Stimulated activated CD4-positive, alpha-beta T cell treated with anti-CD3 and anti-CD28 coated beads, Interleukin-15, amount 100 ng/mL, for 24 hours (primary cell): ENCODE measurements at regions not wholly inside any gene's neighbourhood (a gene's known extent, or its start where the extent isn't known, plus 50 kb on each side); places are given as distances from the start of the nearest gene placed in this dataset.

Source experiments
- DNase-seq: peaks from one replicate; pipeline ENCODE4 v3.0.0-alpha.2; 2020

DNA sequence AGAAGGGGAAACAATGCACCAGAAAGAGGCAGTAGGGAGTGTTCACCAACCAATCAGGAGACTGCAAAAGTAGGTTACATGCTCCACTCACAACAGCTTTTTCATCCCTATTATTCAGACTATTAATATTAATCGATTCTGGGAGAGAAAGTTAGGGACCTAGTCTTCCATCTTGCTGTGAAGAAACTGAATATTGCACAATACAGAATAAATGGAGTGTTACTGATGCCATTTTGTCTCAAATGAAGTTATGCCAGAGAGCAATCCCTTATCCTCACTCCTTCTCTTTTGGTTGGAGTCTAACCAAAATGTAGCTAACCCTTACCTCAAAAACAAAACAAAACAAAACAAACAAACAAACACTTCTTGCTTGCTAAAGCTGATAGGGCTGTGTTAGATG lies 1120.9 kb upstream of the GYPC start:
- DNase-seq = no peak

DNA sequence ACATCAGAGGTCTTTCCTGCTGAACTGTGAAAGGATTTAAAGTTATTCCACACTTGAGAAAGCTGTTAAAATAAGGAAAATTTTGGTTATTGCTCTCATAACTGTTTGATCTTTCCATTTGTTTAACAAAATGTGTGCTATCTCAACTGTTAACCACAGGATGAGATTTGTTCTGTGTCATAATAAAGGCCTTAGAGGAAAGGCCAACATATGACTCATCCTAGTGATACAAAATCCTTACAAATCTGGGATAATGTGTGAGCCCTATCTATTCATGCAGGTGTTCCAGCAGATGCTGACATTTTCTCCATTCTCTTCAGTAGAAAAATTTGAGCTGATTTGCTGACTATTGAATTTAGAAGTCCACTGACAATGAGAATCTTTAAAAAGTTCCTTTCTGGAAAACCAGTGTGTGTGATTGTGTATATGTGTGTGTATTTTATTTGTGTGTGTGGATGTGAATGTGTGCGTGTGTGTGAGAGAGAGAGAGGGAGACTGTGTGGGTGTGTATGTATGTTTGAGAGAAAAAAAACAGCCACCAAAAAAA lies 1111.9 kb upstream of the GYPC start:
- DNase-seq = no peak

DNA sequence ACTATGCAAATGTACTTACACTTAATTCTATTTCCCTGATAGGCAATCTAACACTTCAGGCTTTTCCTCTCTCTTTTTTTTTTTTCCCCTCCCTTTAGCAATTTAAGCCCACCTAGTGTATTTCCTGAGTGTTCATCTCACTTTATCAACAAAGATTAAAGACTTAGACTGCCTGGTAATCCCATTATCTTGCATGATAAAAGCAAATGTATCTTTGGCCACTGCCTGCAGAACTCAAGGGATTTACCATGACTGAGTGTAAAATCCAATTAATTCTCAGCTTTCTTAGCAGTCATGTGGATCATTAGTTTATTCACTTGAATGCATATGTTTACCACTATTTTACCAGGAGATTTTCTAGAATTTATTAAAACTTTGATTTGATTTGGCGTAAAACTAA lies 1102.2 kb upstream of the GYPC start:
- no peak for DNase-seq

DNA sequence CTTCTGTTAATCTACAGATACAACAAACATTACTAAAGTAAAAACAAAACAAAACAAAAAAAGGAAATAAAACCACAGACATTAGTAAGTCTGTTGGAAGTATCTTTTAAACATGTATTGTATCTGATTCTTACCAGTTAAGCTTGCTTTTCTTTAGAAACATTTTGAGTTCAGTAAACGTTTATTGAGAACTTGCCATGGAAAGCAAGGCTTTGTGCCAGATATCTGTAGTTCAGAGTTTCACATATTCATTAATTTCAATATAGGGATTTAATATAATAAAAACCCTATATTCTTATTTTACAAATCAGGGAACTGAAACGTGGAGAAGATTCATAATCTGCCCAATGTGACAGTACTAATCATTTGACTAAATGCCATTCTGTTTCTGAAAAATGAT lies 1101.0 kb upstream of the GYPC start:
- DNase-seq = no peak

DNA sequence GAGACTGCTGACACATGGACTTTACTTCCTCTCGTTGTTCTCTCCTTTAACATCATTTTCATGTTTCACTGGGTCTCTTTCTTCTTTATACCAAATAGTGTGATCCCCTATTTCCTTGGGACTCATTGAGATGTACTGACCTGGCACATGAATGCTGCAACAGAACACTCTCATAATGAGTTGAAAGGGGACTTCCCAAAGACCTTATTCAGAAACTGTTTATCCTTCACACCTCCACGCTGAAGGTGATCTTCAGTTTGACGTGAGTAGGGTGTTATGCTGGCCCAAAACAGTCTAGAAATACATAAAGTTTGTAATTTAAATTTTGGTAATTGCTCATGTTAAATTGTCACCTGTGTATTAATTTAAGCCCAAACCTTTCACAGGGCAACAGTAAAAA lies 1096.8 kb upstream of the GYPC start:
- DNase-seq = no peak

DNA sequence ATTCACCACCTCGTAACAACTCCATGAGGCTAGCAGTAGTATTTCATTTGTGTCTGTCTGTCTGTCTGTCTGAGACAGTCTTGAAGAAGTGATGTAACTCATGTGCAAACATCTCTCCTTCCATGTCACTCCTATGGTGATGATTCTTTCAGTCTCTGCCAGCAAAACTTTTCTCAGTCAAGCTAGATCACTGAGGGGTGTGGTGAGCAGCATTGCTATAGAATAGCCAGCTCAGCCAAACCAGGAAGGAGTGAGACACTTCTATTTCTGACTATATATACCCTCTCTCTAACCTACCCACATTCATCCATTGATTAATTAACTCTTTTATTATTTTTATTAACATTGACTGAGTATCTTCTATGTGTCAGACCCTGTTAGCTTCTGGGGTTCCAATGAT lies 1095.1 kb upstream of the GYPC start:
- DNase-seq = no peak

DNA sequence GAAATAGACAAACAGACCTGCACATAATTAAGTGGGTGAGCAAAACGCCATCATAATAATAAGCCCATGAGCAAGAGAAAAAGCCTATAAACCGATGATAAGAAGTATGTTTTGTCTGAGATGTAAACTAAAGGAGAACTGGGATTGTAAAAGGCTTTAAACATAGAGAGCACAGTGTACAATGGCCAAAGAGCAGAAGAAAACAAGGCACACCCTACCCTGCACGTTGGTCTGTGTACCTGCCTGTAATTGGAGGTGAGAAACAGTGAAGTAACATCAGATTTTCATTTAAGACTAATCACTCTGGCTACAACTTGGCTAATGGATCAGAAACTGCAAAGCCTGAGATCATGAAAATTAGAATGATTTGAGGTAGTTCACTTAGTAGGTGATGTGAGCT lies 1094.7 kb upstream of the GYPC start:
- DNase-seq = no peak

DNA sequence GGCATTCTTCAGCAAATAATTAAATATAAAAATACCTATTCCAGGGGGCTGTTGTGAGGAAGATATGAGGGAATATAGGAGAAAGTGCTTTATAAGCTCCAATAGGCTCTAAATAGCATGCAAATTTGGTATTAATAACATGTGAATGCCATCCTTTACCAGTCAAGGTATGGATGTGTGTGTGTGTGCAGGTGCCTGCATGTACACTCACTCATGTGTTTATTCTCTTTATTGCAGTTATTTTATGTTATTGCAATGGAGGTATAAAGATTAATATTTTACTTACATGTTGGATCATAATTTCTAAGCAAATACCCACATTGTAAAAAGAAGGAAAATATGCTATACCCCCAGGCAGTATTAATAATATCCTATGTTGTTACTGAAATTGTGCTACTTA lies 1093.0 kb upstream of the GYPC start:
- DNase-seq = no peak

DNA sequence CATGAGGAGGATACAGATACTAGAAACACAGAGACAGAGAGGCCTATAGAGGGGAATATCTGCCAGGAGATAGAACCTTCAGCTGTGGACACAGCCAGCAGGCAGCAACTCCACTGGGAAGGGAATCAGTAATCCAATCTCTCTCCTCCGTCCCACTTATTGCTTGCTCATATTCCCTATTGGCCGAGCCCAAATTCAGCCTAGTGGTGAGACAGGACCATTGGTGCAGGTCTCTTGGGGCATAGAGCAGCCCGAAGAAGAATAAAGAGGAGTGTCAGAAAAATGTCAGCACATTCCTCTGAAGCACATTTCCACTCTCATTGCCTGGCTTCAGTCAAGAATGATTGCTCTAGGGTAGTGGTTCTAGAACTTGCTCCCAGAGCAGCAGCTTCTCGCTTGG lies 1091.5 kb upstream of the GYPC start:
- DNase-seq = no peak

DNA sequence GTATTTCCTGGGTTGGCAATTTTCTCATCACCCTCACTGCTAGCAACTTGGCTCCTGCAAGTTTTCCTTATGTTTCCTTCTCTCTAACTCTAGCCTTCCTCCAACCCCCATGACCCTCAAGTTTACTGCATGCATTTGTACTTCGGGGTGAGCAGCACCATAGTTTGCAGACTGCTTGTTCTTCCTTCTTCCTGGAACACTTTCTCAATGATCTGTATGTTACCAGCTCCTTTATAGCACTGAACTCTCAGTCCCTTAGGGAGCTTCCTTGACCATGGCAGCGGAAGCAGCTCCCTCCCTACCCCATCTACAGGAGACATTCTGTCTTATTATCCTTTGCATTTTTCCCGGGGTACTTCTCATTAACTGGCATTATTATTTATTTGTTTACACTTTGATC lies 1089.5 kb upstream of the GYPC start:
- no peak for DNase-seq

DNA sequence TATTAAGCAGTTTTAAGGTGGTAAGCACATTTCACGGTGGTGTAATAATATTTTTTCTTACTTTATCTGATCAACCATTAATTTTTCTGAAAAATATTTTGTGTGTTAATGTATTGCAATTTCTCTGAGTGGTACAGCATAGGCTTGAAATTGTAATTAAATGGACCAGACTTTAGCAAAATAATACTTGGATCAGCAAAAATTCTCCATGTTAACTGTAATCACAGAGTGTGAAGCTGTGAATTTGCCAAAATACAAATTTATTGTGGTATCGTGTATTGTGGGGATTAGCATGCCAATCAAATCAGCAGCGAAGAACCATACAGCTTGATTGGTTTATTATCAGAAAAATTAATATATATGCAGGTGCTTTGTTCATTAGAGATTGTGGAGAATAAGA lies 1088.9 kb upstream of the GYPC start:
- no peak for DNase-seq

DNA sequence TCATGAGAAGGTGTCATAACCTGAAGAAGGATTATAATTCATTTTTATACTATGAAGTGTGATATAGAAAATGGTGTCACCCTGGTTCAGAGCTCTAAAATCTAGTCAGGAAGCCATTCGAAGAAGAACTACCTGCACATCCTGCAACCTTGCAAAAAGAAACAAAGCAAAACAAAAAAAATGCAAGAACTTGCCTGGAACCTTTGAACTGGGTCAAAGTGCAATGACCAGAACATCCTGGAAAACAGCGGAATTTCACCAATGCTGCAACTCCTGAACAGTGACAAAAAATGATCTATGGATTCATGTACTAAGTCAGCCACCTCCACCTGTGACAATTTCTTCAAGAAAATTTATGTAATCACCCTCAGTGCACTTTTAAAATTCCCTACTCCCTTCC lies 1083.3 kb upstream of the GYPC start:
- no peak for DNase-seq

DNA sequence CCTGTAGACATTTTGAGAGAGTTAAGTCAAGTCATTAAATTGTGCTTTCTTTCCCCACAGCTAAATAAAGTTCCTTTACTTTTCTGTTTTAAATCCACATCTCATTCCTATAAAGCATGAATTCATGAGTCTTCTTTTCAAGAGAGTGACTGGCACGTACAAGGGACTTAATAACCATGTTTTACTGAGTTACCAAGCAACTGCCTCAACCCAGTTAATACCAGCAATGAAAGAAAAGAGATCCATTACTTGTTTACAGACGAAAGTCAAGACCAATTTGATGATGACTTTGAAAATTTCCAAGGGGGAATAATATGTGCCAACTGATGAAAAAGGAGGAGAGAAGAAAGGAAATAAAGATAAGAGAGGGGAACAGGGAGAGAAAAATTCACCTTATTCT lies 1082.5 kb upstream of the GYPC start:
- DNase-seq = no peak

DNA sequence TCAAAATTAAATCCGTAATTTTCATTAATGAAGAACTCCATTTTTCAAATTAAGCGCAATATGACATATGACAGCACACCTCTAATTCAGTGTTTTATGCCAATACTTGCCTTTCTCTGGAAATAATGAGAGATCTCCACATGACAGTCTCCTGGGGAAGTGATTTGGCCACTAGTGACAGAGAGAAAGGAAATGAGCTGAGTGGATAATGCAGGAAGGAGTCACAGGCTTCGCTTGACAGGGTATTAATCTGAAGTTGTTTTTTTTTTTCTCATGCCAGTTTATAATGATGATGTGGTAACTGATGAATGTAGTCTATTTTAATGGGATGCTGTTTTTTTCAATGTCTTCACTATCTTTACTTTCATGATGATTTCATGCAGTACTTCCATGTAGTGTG lies 1079.4 kb upstream of the GYPC start:
- no peak for DNase-seq

DNA sequence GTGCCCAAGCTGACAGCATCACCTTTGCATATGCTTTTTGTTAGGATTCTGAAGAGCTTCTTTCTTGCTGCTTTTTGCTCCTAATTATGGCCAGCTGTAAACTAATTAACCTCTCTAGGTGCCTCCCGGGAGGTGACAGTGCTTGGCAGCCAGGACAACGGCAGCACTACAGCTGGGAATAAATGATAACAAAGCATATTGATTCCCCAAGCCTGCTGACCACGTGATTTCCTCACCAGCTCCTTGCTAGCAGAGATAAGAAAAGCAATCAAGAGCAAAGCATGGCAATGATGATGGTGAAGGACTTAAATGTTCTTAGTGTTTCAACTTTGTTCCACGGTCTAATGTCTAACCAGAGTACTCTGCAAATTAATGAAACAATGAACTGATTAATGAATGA lies 1074.4 kb upstream of the GYPC start:
- no peak for DNase-seq

DNA sequence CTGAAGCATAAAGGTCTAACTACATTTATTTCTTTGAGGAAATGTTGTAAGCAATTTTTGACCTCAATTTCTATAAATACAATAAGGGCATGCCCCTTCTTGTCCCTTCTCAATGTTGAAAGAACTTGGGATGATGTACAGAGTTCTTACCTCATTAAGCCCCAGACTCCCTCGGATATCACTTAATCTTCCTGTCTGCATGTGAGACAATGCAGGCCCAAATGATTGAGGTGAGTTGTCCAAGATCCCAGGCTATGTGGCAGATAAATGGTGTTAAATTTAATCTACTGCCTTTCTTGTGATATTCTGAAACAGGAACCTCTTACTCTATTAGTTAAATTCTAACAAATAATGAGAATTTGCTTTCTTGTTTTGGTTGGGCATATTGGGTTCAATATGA lies 1073.4 kb upstream of the GYPC start:
- DNase-seq = no peak

DNA sequence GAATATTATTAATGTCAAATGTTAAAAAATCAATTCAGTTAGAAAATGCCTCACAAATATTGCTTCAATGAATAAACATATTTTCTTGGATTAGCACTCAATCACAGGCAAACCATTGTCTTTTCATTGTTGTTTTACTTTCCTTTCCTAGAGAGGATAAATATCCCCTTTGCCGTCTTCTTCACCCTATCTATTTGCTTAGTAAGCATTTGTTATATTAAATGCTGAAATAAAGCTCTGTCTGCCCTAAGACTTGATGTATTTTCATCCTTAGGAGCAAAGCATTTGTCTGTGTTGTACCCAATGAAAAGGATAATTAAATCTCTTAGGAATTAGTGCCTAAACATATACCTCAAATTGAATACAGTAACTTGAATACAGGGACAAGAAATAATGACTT lies 1071.2 kb upstream of the GYPC start:
- DNase-seq = no peak

DNA sequence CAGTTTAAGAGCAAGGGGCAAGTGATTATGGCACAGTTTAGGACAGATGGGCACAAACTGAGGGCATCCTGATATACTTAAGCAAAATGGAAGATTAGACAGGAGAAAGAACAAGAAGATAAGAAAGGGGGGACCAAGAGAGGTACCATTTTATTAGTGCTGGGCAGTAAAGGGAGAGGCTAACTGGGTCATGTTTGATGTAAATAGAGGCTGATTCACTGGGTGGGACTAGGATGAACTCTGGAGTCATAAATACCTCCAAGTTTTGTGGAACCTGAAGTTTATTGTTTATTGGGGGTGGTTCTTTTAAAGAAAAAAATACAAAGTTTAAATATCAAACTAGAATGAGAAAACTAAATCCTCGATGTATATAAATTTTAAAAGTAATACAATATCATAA lies 1067.2 kb upstream of the GYPC start:
- no peak for DNase-seq

DNA sequence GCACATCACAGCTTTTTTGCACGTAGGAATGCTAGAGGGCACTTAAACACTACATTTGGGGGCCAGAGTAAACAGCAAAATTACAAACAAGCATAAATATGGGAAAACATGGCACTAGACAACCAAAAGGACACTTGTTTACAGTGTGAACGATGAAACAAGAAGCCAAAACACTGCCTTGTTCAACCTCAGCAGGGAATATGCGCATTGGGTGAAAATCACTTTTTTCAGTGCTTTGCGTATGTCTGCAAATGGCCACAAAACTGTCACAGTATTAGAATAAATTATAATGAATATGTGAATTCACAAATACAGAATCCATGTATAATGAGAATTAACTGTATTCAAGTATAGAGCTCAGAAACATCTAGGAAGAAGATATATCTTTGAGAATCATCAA lies 1064.0 kb upstream of the GYPC start:
- DNase-seq = no peak

DNA sequence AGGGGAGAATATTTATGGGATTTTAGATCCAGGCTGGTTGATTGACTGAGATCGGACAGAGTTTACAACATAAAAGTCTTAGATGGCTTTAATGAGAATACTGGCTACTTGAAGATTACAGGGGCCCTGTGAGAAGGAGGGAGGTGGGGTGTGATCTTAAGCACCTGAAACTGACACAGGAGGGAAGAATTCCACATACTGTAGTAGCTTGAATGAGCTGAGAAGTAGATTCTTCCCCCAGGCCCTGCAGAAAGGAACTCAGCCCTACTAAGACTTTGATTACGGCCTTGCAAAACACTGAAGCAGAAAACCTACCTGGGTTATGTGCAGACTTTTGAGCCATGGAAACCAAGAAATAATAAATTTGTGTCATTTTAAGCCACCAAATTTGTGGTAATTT lies 1062.9 kb upstream of the GYPC start:
- DNase-seq = no peak

DNA sequence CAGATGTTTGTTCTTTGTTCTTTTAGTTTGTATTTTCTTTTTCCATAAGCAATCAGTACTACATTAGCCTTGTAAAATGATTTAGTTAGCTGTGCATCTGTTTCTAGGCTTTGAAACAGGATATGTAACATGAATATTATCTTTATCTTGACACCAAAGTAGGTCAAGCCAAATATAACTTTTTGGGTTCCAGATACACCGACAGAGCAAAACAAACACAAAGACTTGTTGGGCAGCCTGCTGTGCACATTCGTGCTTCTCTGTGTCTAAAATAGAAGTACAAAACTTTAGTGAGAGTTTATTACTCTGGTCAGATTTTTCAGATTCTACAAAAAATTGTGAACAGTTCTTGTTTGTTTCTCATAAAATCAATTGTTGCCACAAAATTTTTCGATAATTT lies 1059.3 kb upstream of the GYPC start:
- DNase-seq = no peak

DNA sequence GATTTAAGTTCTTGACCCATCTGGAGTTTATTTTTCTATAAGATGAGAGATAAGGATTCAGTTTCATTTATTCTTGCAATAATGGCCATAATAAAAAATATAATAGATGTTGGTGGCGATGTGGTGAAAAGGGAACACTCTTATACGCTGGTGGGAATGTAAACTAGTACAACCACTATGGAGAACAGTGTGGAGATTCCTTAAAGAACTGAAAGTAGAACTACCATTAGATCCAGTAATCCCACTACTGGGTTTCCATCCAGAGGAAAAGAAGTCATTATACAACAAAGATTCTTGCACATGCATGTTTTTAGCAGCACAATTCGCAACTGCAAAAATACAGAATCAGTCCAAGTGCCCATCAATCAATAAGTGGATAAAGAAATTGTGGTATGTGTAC lies 1040.5 kb upstream of the GYPC start:
- no peak for DNase-seq

DNA sequence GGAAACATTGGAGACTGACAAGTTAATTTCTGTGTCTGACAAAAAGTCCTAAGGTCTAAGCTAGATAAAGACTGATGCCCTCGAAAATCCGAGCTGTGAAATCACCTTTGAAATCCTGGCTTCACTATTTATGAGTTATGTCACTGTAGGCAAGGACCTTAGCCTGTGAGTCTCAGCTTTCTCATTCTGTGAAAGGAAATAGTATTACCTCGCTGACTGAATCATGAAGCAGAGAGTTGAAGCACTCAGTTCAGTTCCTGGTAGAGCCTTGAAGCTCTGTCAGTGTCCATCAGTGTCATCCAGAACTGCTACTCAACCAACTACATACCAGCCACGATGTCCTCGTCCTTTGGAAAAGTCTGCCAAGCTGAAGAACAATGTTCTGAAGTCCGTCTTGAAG lies 1025.6 kb upstream of the GYPC start:
- DNase-seq = no peak

DNA sequence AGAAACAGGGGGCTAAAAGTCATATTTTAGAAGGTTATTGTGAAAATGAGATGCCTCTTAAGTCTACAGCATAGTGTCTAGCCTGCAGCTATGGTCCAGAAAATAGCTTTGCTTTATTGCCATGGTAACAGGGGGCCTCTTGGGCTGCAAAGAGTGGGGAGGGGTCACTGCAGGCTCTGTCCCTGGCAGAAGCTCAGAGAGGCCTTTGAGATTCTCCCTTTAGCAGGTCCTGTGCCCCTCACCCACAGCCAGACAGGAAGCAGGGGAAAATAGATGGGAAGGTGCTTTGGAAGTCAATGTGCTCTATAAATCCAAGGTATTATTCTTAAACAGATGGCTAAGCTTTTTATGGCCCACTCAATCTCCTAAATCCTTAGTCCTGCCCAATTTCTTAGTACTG lies 1021.3 kb upstream of the GYPC start:
- DNase-seq = no peak

DNA sequence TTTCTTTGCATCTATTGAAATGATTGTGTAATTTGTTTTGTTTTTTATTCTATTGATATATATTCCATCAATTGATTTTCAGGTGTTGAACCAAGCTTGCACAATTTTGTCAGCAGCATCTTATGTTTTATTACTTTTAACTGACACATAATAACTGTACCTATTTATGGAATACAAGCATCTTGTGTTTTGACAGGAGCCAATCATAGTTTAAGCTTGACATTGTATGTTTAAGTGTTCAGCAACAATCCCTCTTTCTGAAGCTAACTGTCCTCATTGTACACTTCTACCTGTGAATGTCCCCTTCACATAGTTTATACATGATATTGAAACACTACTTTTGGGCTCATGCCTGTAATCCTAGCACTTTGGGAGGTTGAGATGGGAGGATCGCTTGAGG lies 1017.6 kb upstream of the GYPC start:
- DNase-seq = no peak

DNA sequence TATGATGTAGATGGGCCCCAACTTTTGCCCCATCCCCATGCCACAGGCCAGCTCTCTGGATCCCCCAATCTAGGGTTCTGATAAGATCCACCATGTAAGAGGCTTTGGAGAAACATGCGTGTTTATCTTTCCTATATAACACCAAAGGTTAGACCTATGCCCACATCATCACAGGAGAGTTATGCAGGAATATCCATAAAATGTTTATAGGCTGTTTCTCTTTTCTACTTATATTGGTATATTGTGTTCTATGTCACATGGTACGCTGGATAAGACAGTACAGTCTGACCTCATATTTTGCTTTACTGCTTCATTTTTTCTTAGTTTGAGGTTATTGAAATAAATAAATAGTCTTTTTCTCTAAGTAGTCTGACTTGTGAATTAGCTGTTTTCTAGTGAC lies 1013.9 kb upstream of the GYPC start:
- no peak for DNase-seq
